ENCODE measurements at regions not wholly inside any gene's neighbourhood (a gene's known extent, or its start where the extent isn't known, plus 50 kb on each side); places are given as distances from the start of the nearest gene placed in this dataset.

DNA sequence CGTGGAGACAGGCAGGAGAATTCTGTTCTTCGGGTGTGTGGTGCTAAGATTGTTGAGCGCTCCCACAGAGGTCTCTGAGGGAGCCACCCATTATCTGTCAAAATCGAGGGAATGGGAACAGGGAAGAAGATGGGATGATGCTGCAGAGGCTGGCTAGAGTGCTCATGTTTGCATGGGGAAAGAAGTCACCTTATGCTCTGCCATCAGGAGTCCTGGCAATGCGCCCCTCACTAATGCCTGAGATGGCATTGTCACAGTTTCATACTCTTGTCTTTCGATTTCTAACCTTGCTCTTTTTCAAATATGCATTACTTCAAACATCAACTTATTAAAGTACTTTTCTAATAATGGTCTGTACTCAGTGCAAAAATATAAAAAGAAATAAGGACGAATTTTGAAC is 463.3 kb upstream of the CELF4 start:
- no peaks in the 10 kb centered on the region for H3K4me1 ChIP-seq (ENCODE audit: insufficient read depth, low read length, poor library complexity, severe bottlenecking)
- no peak overlapping the region for H3K4me3 ChIP-seq (ENCODE audit: low read depth, low read length, poor library complexity, severe bottlenecking)
- H3K36me3 ChIP-seq (ENCODE audit: insufficient read depth, low read length) = no peaks in the 10 kb centered on the region
- DNase-seq (ENCODE audit: low spot score) = no peak
- H3K27ac ChIP-seq (ENCODE audit: low read depth, low read length, poor library complexity, severe bottlenecking) = no peak overlapping the region
- no peaks in the 10 kb centered on the region for H3K79me2 ChIP-seq (ENCODE audit: insufficient read depth, low read depth, low read length)
- H3K9me3 ChIP-seq (ENCODE audit: low read length) = no peaks in the 10 kb centered on the region
- H4K20me1 ChIP-seq (ENCODE audit: insufficient read depth, low read length) = no peaks in the 10 kb centered on the region
- H3K9me2 ChIP-seq (ENCODE audit: insufficient read depth, low read length) = no peaks in the 10 kb centered on the region
- CTCF ChIA-PET (ENCODE audit: unreplicated experiment) = no interaction called here
- POLR2A ChIA-PET = no interaction called here
- BruUV-seq (replicated peaks) = no TSS peak
- no peak for TF ChIP-seq EZH2phosphoT487 (IDR thresholded peaks at IDR 0.05; ENCODE audit: borderline replicate concordance, low read depth, low read length)
- TF ChIP-seq, protein P1, sequence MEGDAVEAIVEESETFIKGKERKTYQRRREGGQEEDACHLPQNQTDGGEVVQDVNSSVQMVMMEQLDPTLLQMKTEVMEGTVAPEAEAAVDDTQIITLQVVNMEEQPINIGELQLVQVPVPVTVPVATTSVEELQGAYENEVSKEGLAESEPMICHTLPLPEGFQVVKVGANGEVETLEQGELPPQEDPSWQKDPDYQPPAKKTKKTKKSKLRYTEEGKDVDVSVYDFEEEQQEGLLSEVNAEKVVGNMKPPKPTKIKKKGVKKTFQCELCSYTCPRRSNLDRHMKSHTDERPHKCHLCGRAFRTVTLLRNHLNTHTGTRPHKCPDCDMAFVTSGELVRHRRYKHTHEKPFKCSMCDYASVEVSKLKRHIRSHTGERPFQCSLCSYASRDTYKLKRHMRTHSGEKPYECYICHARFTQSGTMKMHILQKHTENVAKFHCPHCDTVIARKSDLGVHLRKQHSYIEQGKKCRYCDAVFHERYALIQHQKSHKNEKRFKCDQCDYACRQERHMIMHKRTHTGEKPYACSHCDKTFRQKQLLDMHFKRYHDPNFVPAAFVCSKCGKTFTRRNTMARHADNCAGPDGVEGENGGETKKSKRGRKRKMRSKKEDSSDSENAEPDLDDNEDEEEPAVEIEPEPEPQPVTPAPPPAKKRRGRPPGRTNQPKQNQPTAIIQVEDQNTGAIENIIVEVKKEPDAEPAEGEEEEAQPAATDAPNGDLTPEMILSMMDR (conservative IDR thresholded peaks at IDR 0.05; ENCODE audit: low read length) = no peak
- intact Hi-C loops (cut with micrococcal nuclease; ENCODE audit: unreplicated experiment) = no loop called here
- no peak overlapping the region for H2AFZ ChIP-seq (ENCODE audit: low read length)
- no peak overlapping the region for H3K4me2 ChIP-seq (ENCODE audit: low read length)

DNA sequence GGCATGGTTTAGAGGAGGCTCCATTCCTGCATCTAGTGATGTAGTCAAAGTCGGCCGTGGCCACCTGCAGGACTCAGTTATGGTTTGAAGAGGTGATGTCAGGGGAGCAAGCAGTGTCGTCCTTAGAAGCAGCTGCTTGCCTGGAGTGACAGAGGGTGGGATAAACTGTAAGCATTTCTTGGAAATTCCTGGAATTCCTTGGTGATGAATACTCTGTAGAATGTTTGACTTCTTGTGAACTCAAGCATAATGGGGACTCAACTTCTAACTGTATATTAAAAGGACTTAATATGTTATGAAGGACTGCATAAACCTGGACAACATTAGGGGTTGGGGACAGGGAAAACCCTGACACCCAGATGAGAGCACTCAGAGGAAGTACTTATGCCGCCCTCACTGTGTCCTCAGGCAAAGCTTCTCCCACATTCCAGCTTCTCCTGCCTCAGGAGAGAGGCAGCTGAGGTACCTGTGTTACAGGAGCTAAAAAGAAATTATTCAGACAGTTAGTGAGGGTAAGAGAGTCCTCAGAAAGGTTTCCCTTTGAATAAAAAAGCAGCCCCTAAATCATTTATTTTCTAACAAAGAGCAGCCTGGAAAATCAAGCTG is 459.9 kb upstream of the CELF4 start:
- Histone ChIP-seq H3K36me3 (ENCODE audit: insufficient read depth, low read length) (no peaks in the 10 kb centered on the region), H3K4me1 (ENCODE audit: insufficient read depth, low read length, poor library complexity, severe bottlenecking) (no peaks in the 10 kb centered on the region), H3K9me2 (ENCODE audit: insufficient read depth, low read length) (no peaks in the 10 kb centered on the region), H3K9me3 (ENCODE audit: low read length) (no peaks in the 10 kb centered on the region), H3K79me2 (ENCODE audit: insufficient read depth, low read depth, low read length) (no peaks in the 10 kb centered on the region), H3K4me2 (ENCODE audit: low read length) (no peak overlapping the region), H4K20me1 (ENCODE audit: insufficient read depth, low read length) (no peaks in the 10 kb centered on the region), H3K27ac (ENCODE audit: low read depth, low read length, poor library complexity, severe bottlenecking) (no peak overlapping the region), H3K4me3 (ENCODE audit: low read depth, low read length, poor library complexity, severe bottlenecking) (no peak overlapping the region), H2AFZ (ENCODE audit: low read length) (no peak overlapping the region)
- CTCF ChIA-PET (ENCODE audit: unreplicated experiment) = no interaction called here
- BruUV-seq (replicated peaks) = no TSS peak
- DNase-seq (ENCODE audit: low spot score) = no peak
- TF ChIP-seq, protein P1 (conservative IDR thresholded peaks at IDR 0.05; ENCODE audit: low read length) = no peak
- TF ChIP-seq EZH2phosphoT487 (IDR thresholded peaks at IDR 0.05; ENCODE audit: borderline replicate concordance, low read depth, low read length) = no peak
- intact Hi-C loops (cut with micrococcal nuclease; ENCODE audit: unreplicated experiment) = no loop called here
- POLR2A ChIA-PET = no interaction called here

DNA sequence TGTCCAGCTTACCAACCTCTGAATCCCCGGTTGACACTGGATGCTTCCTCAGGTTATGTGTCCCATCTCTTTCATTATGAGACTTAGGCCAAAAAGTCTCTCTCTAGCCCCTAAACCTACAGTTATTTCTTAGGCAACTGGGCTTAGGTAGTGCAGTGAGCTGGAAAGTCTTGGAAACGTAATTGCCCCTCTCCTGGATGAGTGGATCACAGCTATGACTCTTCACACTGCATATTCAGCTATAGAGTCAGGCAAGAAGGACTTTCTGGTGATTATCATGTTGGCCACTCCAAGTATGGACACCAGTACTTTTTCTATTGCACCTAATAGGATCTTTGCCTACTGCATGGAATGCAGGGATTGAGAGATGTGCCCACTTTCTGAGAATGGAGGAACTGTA is 458.3 kb upstream of the CELF4 start:
- no peak overlapping the region for H3K27ac ChIP-seq (ENCODE audit: low read depth, low read length, poor library complexity, severe bottlenecking)
- H3K4me3 ChIP-seq (ENCODE audit: low read depth, low read length, poor library complexity, severe bottlenecking) = no peak overlapping the region
- DNase-seq (ENCODE audit: low spot score) = no peak
- ChIA-PET POLR2A (no interaction called here), CTCF (ENCODE audit: unreplicated experiment) (no interaction called here)
- no peak overlapping the region for H3K4me2 ChIP-seq (ENCODE audit: low read length)
- H3K9me3 ChIP-seq (ENCODE audit: low read length) = no peaks in the 10 kb centered on the region
- no peaks in the 10 kb centered on the region for H3K36me3 ChIP-seq (ENCODE audit: insufficient read depth, low read length)
- no peaks in the 10 kb centered on the region for H4K20me1 ChIP-seq (ENCODE audit: insufficient read depth, low read length)
- TF ChIP-seq, protein P1 (conservative IDR thresholded peaks at IDR 0.05; ENCODE audit: low read length) = no peak
- TF ChIP-seq EZH2phosphoT487 (IDR thresholded peaks at IDR 0.05; ENCODE audit: borderline replicate concordance, low read depth, low read length) = no peak
- H3K79me2 ChIP-seq (ENCODE audit: insufficient read depth, low read depth, low read length) = no peaks in the 10 kb centered on the region
- intact Hi-C loops (cut with micrococcal nuclease; ENCODE audit: unreplicated experiment) = no loop called here
- no peaks in the 10 kb centered on the region for H3K4me1 ChIP-seq (ENCODE audit: insufficient read depth, low read length, poor library complexity, severe bottlenecking)
- no TSS peak for BruUV-seq (replicated peaks)
- no peak overlapping the region for H2AFZ ChIP-seq (ENCODE audit: low read length)
- no peaks in the 10 kb centered on the region for H3K9me2 ChIP-seq (ENCODE audit: insufficient read depth, low read length)
